ENCODE measurements at regions not wholly inside any gene's neighbourhood (a gene's known extent, or its start where the extent isn't known, plus 50 kb on each side); places are given as distances from the start of the nearest gene placed in this dataset.

GRCh38 chr11:27211370-27212127, 151.5 kb downstream of the CCDC34 start:
- FAIRE-seq (no peak), DNase-seq (ENCODE audit: insufficient read length, low spot score) (no peak)
- no peak for TF ChIP-seq TAF1 (IDR thresholded peaks at IDR 0.05; ENCODE audit: low read depth, low read length)
- TF ChIP-seq PAX5 (IDR thresholded peaks at IDR 0.05; ENCODE audit: insufficient read depth, low read length, severe bottlenecking), result no peak
- no peak for TF ChIP-seq POLR2AphosphoS5 (IDR thresholded peaks at IDR 0.05; ENCODE audit: low read depth, low read length)
- TF ChIP-seq SPI1 (IDR thresholded peaks at IDR 0.05; ENCODE audit: low read depth, low read length), result no peak
- TF ChIP-seq POU2F2 (IDR thresholded peaks at IDR 0.05; ENCODE audit: low read depth, low read length), result no peak
- no peak for TF ChIP-seq POLR2A (IDR thresholded peaks at IDR 0.05; ENCODE audit: low read depth, low read length)

DNA sequence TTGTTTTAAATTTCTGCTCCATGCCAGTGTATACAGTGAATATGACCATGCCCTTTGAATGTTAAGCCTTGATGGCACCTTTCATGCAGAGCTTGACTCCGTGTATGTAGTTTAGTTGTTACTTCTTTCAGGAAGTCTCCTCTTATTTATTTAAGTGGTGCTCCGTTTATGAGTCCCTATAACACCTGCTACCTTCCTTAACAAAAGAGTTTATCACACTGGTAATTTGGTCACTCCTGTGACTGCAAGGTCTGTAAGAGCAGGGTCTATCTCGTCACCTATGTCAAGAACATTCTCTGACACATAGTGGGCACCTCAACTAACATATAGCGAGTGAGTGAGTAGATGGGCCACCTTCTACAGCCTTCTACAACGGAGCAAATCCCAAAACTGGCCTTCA, 152.5 kb downstream of the CCDC34 start:
- no peak for FAIRE-seq
- no peak for TF ChIP-seq SPI1 (IDR thresholded peaks at IDR 0.05; ENCODE audit: low read depth, low read length)
- no peak for TF ChIP-seq POU2F2 (IDR thresholded peaks at IDR 0.05; ENCODE audit: low read depth, low read length)
- TF ChIP-seq POLR2A (IDR thresholded peaks at IDR 0.05; ENCODE audit: low read depth, low read length), result no peak
- TF ChIP-seq POLR2AphosphoS5 (IDR thresholded peaks at IDR 0.05; ENCODE audit: low read depth, low read length), result no peak
- TF ChIP-seq TAF1 (IDR thresholded peaks at IDR 0.05; ENCODE audit: low read depth, low read length), result no peak
- no peak for TF ChIP-seq PAX5 (IDR thresholded peaks at IDR 0.05; ENCODE audit: insufficient read depth, low read length, severe bottlenecking)
- no peak for DNase-seq (ENCODE audit: insufficient read length, low spot score)

GRCh38 chr11:27209562-27210005, 153.4 kb downstream of the CCDC34 start:
- DNase-seq (ENCODE audit: insufficient read length, low spot score) (no peak), FAIRE-seq (no peak)
- no peak for TF ChIP-seq POLR2AphosphoS5 (IDR thresholded peaks at IDR 0.05; ENCODE audit: low read depth, low read length)

DNA sequence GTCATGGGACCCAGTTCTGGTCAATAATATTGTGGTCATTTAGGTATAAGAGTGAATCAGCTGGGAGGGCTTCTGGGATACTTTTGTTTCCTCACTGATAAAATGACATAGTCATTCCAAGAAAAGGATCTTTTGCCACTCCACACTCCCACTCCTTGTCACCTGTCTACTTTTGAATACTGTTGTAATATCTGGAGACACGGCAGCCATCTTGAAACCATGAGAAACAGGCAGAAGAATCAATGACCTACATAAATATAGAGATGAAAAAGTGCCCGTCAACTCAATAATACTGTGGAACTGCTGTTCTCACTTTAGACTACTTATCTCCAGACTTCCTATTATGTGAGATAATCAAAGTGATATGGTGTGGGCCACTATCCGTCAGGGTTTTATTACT, 154.2 kb downstream of the CCDC34 start:
- no peak for DNase-seq (ENCODE audit: insufficient read length, low spot score)
- no peak for TF ChIP-seq PAX5 (IDR thresholded peaks at IDR 0.05; ENCODE audit: insufficient read depth, low read length, severe bottlenecking)
- no peak for TF ChIP-seq TAF1 (IDR thresholded peaks at IDR 0.05; ENCODE audit: low read depth, low read length)
- no peak for TF ChIP-seq POLR2AphosphoS5 (IDR thresholded peaks at IDR 0.05; ENCODE audit: low read depth, low read length)
- TF ChIP-seq SPI1 (IDR thresholded peaks at IDR 0.05; ENCODE audit: low read depth, low read length), result no peak
- TF ChIP-seq POU2F2 (IDR thresholded peaks at IDR 0.05; ENCODE audit: low read depth, low read length), result no peak
- no peak for TF ChIP-seq POLR2A (IDR thresholded peaks at IDR 0.05; ENCODE audit: low read depth, low read length)
- FAIRE-seq, result no peak

GRCh38 chr11:27207025-27207650, 155.9 kb downstream of the CCDC34 start:
- FAIRE-seq (no peak), DNase-seq (ENCODE audit: insufficient read length, low spot score) (no peak)
- TF ChIP-seq POLR2A (IDR thresholded peaks at IDR 0.05; ENCODE audit: low read depth, low read length) (no peak), PAX5 (IDR thresholded peaks at IDR 0.05; ENCODE audit: insufficient read depth, low read length, severe bottlenecking) (no peak), SPI1 (IDR thresholded peaks at IDR 0.05; ENCODE audit: low read depth, low read length) (no peak), POU2F2 (IDR thresholded peaks at IDR 0.05; ENCODE audit: low read depth, low read length) (no peak), TAF1 (IDR thresholded peaks at IDR 0.05; ENCODE audit: low read depth, low read length) (no peak), POLR2AphosphoS5 (IDR thresholded peaks at IDR 0.05; ENCODE audit: low read depth, low read length) (no peak)

GRCh38 chr11:27205779-27206570, 157.0 kb downstream of the CCDC34 start:
- DNase-seq (ENCODE audit: insufficient read length, low spot score), result no peak
- no peak for FAIRE-seq
- TF ChIP-seq SPI1 (IDR thresholded peaks at IDR 0.05; ENCODE audit: low read depth, low read length) (no peak), POLR2AphosphoS5 (IDR thresholded peaks at IDR 0.05; ENCODE audit: low read depth, low read length) (no peak), PAX5 (IDR thresholded peaks at IDR 0.05; ENCODE audit: insufficient read depth, low read length, severe bottlenecking) (no peak), POU2F2 (IDR thresholded peaks at IDR 0.05; ENCODE audit: low read depth, low read length) (no peak), POLR2A (IDR thresholded peaks at IDR 0.05; ENCODE audit: low read depth, low read length) (no peak), TAF1 (IDR thresholded peaks at IDR 0.05; ENCODE audit: low read depth, low read length) (no peak)

- TF ChIP-seq POLR2AphosphoS5 (IDR thresholded peaks at IDR 0.05; ENCODE audit: low read depth, low read length) (no peak), POLR2A (IDR thresholded peaks at IDR 0.05; ENCODE audit: low read depth, low read length) (no peak), PAX5 (IDR thresholded peaks at IDR 0.05; ENCODE audit: insufficient read depth, low read length, severe bottlenecking) (no peak), POU2F2 (IDR thresholded peaks at IDR 0.05; ENCODE audit: low read depth, low read length) (no peak), SPI1 (IDR thresholded peaks at IDR 0.05; ENCODE audit: low read depth, low read length) (no peak), TAF1 (IDR thresholded peaks at IDR 0.05; ENCODE audit: low read depth, low read length) (no peak)
- FAIRE-seq, result no peak
- no peak for DNase-seq (ENCODE audit: insufficient read length, low spot score)
Measured at GRCh38 chr11:27205250-27205649, 157.8 kb downstream of the CCDC34 start.

DNA sequence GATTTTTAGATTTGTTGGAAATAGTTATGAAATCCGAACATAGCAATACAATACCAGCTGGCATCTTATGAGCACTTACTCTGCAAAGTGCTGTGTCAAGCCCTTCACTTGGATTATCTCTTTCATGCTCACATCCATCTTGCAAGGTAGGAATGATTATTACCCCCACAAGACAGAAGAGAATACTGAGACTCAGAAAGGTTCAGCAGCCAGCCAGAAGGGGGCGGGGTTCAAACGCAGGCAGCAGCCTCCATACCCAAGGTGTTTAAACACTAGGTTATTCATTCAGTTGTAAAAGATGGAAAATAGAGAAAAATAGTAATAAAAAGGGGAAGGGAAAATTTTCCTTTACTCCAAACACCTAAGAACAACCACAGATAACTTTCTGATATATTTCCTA, 158.5 kb downstream of the CCDC34 start:
- DNase-seq (ENCODE audit: insufficient read length, low spot score), result no peak
- no peak for TF ChIP-seq POLR2AphosphoS5 (IDR thresholded peaks at IDR 0.05; ENCODE audit: low read depth, low read length)
- no peak for TF ChIP-seq POLR2A (IDR thresholded peaks at IDR 0.05; ENCODE audit: low read depth, low read length)
- no peak for TF ChIP-seq TAF1 (IDR thresholded peaks at IDR 0.05; ENCODE audit: low read depth, low read length)
- no peak for TF ChIP-seq POU2F2 (IDR thresholded peaks at IDR 0.05; ENCODE audit: low read depth, low read length)
- no peak for TF ChIP-seq SPI1 (IDR thresholded peaks at IDR 0.05; ENCODE audit: low read depth, low read length)
- TF ChIP-seq PAX5 (IDR thresholded peaks at IDR 0.05; ENCODE audit: insufficient read depth, low read length, severe bottlenecking), result no peak
- no peak for FAIRE-seq

DNA sequence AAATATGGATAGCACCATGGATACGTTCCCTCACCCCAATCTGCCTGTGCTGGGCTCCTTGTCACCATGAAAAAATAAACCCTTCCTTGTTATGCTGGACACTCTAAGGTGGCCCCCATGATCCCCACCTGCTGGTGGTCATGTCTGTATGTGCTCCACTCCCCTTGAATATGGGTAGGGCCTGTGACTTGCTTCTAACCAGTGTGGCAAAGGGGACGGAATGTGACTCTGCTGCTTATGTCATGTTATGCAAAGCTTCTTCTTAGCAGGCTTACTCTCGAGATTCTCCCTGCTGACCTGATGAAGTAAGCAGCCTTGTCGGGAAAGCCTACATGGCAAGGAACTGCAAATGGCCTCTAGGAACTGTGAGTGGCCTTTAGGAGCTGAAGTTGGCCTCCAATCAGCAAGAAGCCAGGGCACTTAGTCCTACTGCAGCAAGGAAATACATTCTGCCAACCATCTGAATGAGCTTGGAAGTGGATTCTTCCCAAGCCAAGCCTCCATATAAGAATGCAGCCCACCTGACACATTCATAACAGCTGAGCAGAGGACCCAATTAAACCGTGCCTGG, 159.9 kb downstream of the CCDC34 start:
- DNase-seq (ENCODE audit: insufficient read length, low spot score) (no peak), FAIRE-seq (no peak)
- TF ChIP-seq SPI1 (IDR thresholded peaks at IDR 0.05; ENCODE audit: low read depth, low read length) (no peak), POLR2A (IDR thresholded peaks at IDR 0.05; ENCODE audit: low read depth, low read length) (no peak), PAX5 (IDR thresholded peaks at IDR 0.05; ENCODE audit: insufficient read depth, low read length, severe bottlenecking) (no peak), POLR2AphosphoS5 (IDR thresholded peaks at IDR 0.05; ENCODE audit: low read depth, low read length) (no peak), POU2F2 (IDR thresholded peaks at IDR 0.05; ENCODE audit: low read depth, low read length) (no peak), TAF1 (IDR thresholded peaks at IDR 0.05; ENCODE audit: low read depth, low read length) (no peak)

Data from GM12891 (cell line).